ENCODE measurements at regions not wholly inside any gene's neighbourhood (a gene's known extent, or its start where the extent isn't known, plus 50 kb on each side); places are given as distances from the start of the nearest gene placed in this dataset.

GRCh38 chr11:62054081-62054480, 69.7 kb upstream of the INCENP start:
- H3K27ac ChIP-seq, result no peak overlapping the region
- no peak overlapping the region for H3K4me3 ChIP-seq
- 80 to 94% (median 86%) methylated on average over 5 of the region's 5 CpGs for WGBS, 5 donors

GRCh38 chr11:62050716-62051115, 73.1 kb upstream of the INCENP start:
- no peaks in the 10 kb centered on the region for H3K27me3 ChIP-seq
- no peak for TF ChIP-seq EP300 (IDR thresholded peaks at IDR 0.05)
- no peak for TF ChIP-seq CTCF (IDR thresholded peaks at IDR 0.05)
- TF ChIP-seq POLR2A (IDR thresholded peaks at IDR 0.05), result no peak
- TF ChIP-seq POLR2AphosphoS5 (IDR thresholded peaks at IDR 0.05), result no peak
- intact Hi-C loops (cut with DNase I; ENCODE audit: low total_unique reads), result no loop called here
- 73 to 79% (median 77%) methylated on average over 5 of the region's 5 CpGs for WGBS, 5 donors
- no peak overlapping the region for H3K27ac ChIP-seq
- no peaks in the 10 kb centered on the region for H3K36me3 ChIP-seq
- no peak overlapping the region for H3K4me3 ChIP-seq
- DNase-seq, result no peak
- H3K9me3 ChIP-seq, result no peaks in the 10 kb centered on the region
- H3K4me1 ChIP-seq, result peaks cover 0 to 14% (median 5%) of the 10 kb centered on the region in 4 donors

More at GRCh38 chr11:62054081-62054480, 69.7 kb upstream of the INCENP start:
- TF ChIP-seq CTCF (IDR thresholded peaks at IDR 0.05) (no peak), EP300 (IDR thresholded peaks at IDR 0.05) (no peak), POLR2A (IDR thresholded peaks at IDR 0.05) (no peak), POLR2AphosphoS5 (IDR thresholded peaks at IDR 0.05) (no peak)
- Histone ChIP-seq H3K4me1 (no peaks in the 10 kb centered on the region), H3K9me3 (no peaks in the 10 kb centered on the region), H3K36me3 (no peaks in the 10 kb centered on the region), H3K27me3 (no peaks in the 10 kb centered on the region)
- intact Hi-C loops (cut with DNase I; ENCODE audit: low total_unique reads), result no loop called here
- no peak for DNase-seq

DNA sequence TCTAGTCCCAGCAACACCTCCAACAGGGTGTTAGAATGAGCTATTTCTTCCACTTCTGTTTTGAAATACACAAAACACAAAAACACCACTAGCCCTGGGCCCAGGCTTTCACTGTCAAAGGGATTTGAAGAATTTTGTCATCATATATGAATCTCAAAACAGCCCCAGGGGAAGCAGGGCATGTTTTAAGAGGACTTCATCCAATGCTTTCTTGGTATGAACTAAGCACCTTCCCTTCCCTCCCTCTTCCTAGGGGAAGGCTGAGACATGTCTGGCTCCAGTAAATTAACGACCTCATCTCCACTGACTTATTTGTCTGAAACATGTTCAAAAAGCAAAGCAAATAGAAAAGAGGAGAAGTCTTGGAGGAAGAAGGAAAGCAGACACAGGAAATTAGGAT, 75.7 kb upstream of the INCENP start:
- no peaks in the 10 kb centered on the region for H3K9me3 ChIP-seq
- no peaks in the 10 kb centered on the region for H3K27me3 ChIP-seq
- TF ChIP-seq POLR2A (IDR thresholded peaks at IDR 0.05) (no peak), POLR2AphosphoS5 (IDR thresholded peaks at IDR 0.05) (no peak), CTCF (IDR thresholded peaks at IDR 0.05) (no peak)
- H3K4me1 ChIP-seq, result peaks cover 0 to 14% (median 5%) of the 10 kb centered on the region in 4 donors
- H3K27ac ChIP-seq, result no peak overlapping the region
- no peak overlapping the region for H3K4me3 ChIP-seq
- WGBS, 5 donors, result 43 to 53% (median 48%) methylated on average over 1 of the region's 1 CpG
- H3K36me3 ChIP-seq, result no peaks in the 10 kb centered on the region
- intact Hi-C loops (cut with DNase I; ENCODE audit: low total_unique reads), result no loop called here
- DNase-seq, result no peak

DNA sequence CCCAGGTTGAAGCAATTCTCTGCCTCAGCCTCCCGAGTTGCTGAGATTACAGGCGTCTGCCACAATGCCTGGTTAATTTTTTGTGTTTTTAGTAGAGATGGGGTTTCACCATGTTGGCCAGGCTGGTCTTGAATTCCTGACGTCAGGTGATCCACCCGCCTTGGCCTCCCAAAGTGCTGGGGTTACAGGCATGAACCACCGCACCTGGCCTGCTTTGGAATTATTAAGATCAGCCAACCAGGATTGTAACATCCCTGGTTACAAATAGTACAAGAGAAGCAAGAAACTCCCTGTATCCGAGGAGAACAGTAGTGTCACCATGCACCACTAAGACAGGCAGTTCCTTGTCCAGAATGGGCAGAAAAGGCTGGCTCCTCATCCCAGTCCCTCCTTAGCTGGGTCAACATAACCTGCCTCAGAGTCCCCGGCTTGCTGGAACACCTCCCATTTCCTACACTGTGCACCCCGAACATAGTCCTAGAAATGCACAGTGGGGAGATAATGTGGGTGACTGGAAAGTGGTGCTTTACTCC, 77.2 kb upstream of the INCENP start:
- no peaks in the 10 kb centered on the region for H3K36me3 ChIP-seq
- intact Hi-C loops (cut with DNase I; ENCODE audit: low total_unique reads), result no loop called here
- DNase-seq, result no peak
- H3K4me3 ChIP-seq, result no peak overlapping the region
- H3K27me3 ChIP-seq, result no peaks in the 10 kb centered on the region
- TF ChIP-seq CTCF (IDR thresholded peaks at IDR 0.05), result no peak
- no peak for TF ChIP-seq POLR2AphosphoS5 (IDR thresholded peaks at IDR 0.05)
- no peak for TF ChIP-seq POLR2A (IDR thresholded peaks at IDR 0.05)
- no peak for TF ChIP-seq EP300 (IDR thresholded peaks at IDR 0.05)
- no peak overlapping the region for H3K27ac ChIP-seq
- peaks cover 0 to 26% (median 13%) of the 10 kb centered on the region in 4 donors for H3K4me1 ChIP-seq
- H3K9me3 ChIP-seq, result no peaks in the 10 kb centered on the region
- WGBS, 5 donors, result 60 to 75% (median 64%) methylated on average over 6 to 8 of the region's 8 CpGs
